ENCODE measurements at regions not wholly inside any gene's neighbourhood (a gene's known extent, or its start where the extent isn't known, plus 50 kb on each side); places are given as distances from the start of the nearest gene placed in this dataset.

GRCh38 chr11:69348414-69349235, 54.7 kb downstream of the MYEOV start:
- no peak for DNase-seq

GRCh38 chr11:69350040-69350439, 56.1 kb downstream of the MYEOV start:
- DNase-seq = no peak

DNA sequence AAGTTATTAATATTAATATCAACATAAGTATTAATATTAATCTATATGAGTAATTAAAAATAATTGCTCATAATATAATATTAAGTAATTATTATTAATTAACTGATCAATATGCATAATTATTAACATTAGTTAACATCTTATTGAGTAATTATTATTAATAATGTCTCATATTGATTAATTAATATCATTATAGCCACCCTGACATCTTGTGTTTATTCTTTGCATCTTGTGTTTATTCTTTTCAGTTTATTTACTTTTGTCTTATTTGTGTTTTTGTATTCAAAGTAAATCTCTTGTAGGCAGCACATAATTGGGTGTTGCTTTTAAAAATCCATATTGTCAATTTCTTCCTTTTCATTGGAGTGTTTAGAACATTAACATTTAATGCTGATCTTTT, 56.6 kb downstream of the MYEOV start:
- no peak for DNase-seq

DNA sequence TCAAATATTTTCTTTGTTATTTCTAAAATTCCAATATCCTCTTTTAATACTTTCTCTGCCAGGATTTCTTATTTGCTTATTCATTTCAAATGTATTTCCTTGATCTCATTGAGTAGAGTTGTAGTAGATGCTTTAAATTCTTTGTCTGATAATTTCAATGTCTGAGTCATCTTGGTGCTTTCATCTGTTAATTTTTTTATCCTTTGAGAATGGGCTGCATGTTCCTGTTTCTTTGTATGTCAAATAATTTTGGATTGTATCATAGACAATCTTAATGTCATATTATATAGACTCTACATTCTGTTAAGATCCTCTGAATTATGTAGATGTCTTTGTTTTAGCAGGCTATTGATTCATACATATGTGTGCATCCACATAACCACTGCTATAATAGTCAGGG, 57.5 kb downstream of the MYEOV start:
- DNase-seq = no peak

DNA sequence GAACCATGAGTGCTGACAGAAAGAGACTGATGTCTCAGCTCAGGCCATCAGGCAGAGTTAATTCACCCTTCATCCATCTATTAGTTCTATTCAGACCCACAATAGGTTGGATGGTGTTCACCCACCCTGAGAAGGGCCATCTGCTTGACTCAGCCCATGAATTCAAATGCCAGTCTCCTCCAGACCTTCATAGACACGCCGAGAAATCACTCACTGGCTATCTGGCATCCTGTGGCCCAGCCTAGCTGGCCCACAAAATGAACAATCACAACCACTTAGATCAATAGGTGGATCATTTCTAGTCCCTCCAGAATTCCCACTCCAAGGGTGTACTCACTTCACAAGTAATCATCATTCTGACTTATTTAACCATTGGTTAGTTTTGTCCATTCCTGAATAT, 58.2 kb downstream of the MYEOV start:
- no peak for DNase-seq

GRCh38 chr11:69352715-69353319, 58.9 kb downstream of the MYEOV start:
- DNase-seq = no peak

DNA sequence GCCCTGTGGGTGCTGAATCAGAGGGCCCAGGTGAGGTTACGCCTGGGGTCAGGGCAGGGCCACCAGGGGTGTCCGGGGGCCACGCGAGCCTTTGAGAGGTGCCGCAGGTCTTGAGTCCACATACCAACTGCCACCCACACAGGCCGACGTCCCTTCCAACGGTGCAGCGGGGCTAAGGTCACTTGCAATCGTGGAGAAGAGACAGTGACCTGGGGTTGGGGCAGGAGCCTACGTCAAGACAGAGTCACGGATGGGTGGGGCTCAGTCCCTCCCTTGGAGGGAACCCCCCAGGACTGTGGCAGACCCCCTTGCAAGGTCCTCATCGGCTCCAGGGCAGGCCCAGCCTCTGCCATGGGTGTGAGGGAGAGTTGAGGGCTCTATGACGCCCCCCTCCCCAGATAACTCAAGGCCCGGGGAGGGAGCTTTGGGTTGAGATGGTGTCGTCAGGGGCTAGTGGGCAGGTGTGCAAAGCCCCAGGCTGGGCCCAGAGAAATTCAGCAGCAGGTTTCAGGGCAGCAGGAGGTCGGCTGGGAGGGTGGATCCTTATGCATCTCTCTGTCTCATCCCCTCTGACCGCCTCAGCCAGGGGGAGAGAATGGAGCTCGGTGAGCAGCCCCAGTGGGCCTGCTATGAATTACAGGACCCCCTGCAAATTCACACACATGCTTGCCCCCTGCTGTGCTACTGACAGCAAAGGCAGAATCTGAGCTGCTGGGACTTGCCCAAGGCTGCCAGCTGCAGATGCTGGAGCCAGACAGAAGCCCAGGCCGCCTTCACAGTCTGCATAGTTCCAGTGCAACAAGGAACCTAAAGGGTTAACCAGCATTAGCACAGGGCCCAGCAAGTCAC, 60.0 kb downstream of the MYEOV start:
- no peak for DNase-seq

DNA sequence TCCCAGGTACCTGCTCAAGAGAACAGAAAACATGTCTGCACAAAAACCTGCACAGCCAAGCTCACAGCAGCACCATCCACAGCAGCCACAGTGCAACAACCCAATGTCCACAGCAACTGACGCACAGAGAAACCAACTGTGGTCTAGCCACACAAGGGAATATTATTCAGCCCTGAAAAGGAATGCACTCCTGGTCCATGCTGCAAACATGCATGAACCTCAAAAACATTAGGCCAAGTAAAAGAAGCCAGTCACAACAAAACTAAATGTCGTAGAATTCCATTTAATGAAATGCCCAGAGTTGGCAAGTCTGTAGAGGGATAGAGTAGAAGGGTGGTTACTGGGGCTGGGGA, 60.6 kb downstream of the MYEOV start:
- DNase-seq = no peak

- no peak for DNase-seq
Observed at GRCh38 chr11:69355346-69355940, 61.5 kb downstream of the MYEOV start.

DNA sequence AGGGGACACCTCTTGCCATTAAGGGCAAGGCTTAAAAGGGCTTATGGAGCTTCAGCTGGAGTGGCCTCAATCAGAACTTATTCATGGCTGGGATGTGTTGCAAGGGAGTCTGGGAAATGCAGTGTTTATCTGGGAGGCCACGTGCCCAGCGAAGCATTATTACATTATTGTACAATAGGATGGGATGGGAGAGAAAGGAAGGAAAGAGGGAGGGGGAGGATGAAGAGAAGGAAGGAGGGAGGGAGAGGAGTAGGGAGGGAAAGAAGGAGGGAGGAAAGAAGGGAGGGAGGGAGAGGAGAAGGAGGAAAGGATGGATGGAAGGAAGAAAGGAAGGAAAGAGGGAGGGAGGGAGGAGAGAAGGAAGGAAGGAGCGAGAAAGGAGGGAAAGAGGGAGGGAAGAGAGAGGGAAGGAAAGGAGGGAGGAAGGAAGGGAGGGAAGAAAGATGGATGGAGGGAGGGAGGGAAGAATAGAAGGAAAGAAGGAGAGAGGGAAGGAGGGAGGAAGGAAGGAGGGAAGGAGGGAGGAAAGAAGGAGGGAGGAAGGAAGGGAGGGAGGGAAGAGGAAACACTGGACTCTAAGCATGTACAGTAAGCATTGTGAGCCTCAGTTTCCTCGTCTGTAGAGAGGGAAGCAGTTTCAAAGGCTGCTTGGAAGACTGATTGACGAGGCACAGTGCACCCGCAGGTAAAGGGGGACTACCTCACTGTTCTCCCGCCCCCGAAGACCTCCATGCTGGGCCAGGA, 62.2 kb downstream of the MYEOV start:
- no peak for DNase-seq

- no peak for DNase-seq
Observed at GRCh38 chr11:69356703-69357457, 62.9 kb downstream of the MYEOV start.

DNA sequence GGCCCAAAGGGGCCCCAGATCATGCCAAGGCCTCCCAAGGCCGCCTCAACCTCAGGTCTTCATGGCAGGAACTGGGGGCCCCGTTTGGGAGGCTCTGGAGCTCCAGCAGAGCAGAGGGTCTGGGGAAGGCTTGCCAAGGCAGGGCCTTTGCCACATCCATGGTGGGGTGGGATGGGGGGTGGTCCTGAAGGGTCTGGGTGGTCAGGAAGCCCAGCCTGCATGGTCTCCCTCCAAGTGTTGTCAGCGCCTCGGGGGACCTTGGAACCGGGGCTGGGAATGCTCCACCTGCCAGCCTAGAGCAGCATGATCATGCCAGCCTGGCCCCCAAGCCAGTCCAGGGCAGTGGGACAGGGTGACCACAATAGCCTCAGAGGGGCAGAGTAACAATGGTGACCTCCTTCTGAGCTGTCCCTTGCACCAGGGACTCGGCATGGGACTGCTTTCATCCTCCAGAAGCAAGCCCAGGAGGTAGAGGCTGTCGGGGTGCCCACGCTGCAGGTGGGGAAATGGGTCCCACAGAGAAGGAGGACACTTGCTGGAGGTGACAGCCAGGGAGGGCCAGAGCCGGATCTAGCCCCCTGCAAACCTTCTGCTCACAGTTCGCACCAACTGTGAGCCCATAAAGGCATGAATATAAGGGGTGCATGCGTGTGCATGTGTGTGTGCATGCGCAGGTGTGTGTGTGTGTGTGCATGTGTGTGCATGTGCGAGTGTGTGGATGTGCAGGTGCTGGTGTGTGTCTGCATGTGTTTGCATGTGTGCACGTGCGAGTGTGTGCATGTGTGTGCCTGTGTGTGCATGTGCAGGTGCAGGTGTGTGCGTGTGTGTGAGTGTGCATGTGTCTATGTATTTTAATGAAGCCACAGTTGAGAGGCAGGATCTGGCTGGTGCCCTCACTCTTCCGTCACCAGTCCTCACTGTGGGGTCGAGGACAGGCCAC, 63.8 kb downstream of the MYEOV start:
- DNase-seq = no peak

- no peak for DNase-seq
Observed at GRCh38 chr11:69358398-69359020, 64.6 kb downstream of the MYEOV start.

DNA sequence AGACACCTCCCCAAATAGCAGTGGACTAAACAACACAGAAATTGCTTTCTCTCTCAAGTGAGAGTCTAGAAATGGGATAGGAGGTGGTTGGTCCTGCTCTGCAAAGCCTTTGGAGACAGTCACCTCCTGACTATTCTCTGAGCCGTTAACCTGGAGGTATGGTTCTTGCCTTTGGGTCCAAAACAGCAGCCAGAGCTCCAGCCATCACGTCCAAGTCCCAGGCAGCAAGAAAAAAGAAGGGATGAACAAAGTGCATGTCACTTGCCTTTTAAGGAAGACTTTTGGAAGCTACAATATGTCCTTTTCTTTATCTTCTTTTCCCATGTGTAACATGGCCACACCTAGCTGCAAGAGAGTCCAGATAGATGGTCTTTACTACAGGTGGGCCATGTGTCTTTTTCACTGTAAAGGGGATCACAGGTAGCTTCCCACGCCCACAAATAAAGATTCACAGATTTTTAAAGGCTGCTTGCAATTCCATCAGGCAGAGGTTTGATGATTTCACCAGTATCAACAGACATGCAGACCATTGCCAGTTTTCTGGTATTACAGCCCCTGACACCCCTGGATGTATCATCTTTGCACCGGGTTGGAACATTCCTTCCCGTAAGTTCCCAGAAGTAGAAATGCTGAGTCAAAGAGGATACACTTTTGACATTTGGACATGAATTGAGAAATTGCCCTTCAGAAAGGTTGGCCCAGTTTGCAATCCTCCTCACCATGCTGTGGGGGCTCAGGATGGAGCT, 66.0 kb downstream of the MYEOV start:
- DNase-seq = no peak

- no peak for DNase-seq
Observed at GRCh38 chr11:69360606-69361005, 66.7 kb downstream of the MYEOV start.

DNA sequence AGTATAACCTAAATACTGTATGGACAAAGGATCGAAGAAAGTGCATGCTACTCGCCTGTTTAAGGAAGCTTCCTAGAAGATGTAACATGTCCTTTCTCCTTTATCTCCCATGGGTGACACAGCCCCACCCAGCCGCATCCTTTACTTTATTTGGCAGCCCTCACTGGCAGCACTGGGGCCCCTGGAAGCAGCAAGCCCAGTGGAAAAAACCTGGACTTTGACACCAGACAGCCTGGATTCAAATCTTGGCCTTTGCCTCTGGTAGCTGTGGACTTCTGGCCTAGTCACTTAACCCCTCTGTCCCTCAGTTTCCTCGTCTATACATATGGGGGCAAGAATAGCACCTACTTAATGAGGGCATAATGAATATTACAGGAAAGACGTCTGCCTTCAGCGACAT, 67.1 kb downstream of the MYEOV start:
- DNase-seq = no peak

DNA sequence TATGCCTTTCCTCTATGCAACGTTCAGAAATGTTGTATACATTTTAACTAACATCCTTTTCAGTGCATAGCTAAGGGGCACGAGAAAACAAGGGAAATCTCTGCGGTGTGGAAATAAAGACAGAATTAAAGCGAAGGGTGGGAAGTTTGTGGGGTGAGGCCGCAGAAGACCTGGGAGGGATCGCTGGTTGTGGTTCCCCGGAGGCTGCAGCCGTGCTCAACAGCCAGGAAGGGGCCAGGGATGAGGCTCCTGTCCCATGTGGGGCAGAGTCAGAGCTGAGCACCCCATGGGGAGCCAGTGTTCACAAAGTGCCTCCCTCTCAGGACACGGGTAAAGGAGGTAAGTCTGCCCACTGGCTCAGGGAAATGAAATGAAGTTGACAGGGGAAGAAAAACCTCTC, 67.5 kb downstream of the MYEOV start:
- no peak for DNase-seq

DNA sequence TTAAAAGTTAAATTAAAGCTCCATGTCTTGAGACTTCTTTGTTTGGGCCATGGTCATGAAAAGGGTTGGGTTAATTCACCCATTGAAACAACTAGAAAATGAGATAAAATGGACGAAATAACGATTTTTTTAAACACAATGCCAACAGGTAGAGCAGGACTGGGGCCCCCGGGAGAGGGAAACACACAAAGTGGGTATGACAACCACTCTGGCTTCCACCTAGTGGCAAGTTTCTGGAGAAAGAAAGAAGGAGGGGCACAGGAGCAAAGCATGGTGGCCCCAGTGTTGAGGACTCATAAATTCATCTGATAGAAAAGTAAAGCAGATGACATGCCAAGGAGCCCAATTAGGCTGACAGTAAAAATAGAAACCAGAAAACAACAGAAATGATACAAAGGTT, 68.4 kb downstream of the MYEOV start:
- no peak for DNase-seq

DNA sequence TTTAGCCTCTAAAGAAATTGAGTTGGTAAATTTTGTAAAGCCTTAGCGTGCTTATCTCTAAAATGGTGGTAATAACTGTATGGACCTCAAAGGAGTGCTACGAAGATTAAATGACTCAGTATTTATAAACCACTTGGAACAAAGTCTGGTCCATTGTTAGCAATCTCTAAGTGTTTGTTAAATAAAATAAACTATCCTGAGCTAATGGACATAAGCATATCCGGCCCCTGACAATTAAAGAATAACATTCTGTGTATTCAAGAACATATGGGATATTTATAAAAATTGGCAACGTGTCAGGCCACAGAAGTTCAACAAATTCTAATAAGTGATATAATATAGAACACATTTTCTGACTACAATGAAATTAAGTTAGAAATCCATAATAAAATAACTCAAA, 71.0 kb downstream of the MYEOV start:
- no peak for DNase-seq

GRCh38 chr11:69365558-69365957, 71.6 kb downstream of the MYEOV start:
- DNase-seq = no peak

All from activated CD8-positive, alpha-beta memory T cell treated with anti-CD3 and anti-CD28 coated beads, Interleukin-2, amount 50 U/mL, for 4 hours (primary cell).